PC-3 (cell line): ENCODE measurements at regions not wholly inside any gene's neighbourhood (a gene's known extent, or its start where the extent isn't known, plus 50 kb on each side); places are given as distances from the start of the nearest gene placed in this dataset.

Experiments used
- ATAC-seq: fragments of 200-7000 bp; cut with Tn5 transposase; 2 replicates; pipeline ENCODE4 v1.9.1; 2020; ENCODE audit warnings: mild to moderate bottlenecking, moderate library complexity
- BruUV-seq: library from RNA; stranded (reverse); fragments of 400-500 nt; replicated peaks from 2 replicates; lab custom pipeline; 2021; lab: Mats Ljungman, UMichigan
- CTCF ChIA-PET: fragments of 300-600 bp; sonication (Branson Sonifier 250); formaldehyde crosslinking; loops from one replicate; lab custom pipeline; 2022; ENCODE audit warnings: antibody characterized with exemption; lab: Charles Lee
- POLR2A ChIA-PET: fragments of 300-600 bp; sonication (Branson Sonifier 250); formaldehyde crosslinking; loops from one replicate; lab custom pipeline; 2022; ENCODE audit warnings: antibody characterized with exemption; ENCODE audit not compliant: unreplicated experiment; lab: Charles Lee
- DNase-seq: peaks from one replicate; pipeline ENCODE4 v3.0.0-alpha.2; 2015
- H2AFZ ChIP-seq: fragments of 300-600 bp; sonication (generic); 2 replicates; pipeline ENCODE4 v1.6.0; 2016; ENCODE audit warnings: antibody characterized with exemption, low read length
- H3F3A ChIP-seq: fragments of 300-600 bp; sonication (generic); one replicate; pipeline ENCODE4 v1.6.0; 2017; ENCODE audit warnings: antibody characterized with exemption, low read length, control low read depth, mild to moderate bottlenecking; ENCODE audit not compliant: unreplicated experiment
- H3K27ac ChIP-seq: fragments of 300-600 bp; sonication (generic); 2 replicates; pipeline ENCODE4 v1.5.1; 2016; ENCODE audit warnings: mild to moderate bottlenecking, low read length
- H3K27me3 ChIP-seq: fragments of 300-600 bp; sonication (generic); 2 replicates; pipeline ENCODE4 v1.6.1; 2016; ENCODE audit warnings: low read length, mixed read lengths
- H3K36me3 ChIP-seq: fragments of 300-600 bp; sonication (generic); 2 replicates; pipeline ENCODE4 v1.6.1; 2016; ENCODE audit warnings: low read depth, mixed run types, low read length, mixed read lengths
- H3K4me1 ChIP-seq: fragments of 300-600 bp; sonication (generic); 2 replicates; pipeline ENCODE4 v1.5.1; 2016; ENCODE audit warnings: low read length; ENCODE audit not compliant: insufficient read depth
- H3K4me2 ChIP-seq: fragments of 300-600 bp; sonication (generic); 2 replicates; pipeline ENCODE4 v1.6.0; 2016; ENCODE audit warnings: low read length
- H3K4me3 ChIP-seq: fragments of 300-600 bp; sonication (generic); 2 replicates; pipeline ENCODE4 v1.5.1; 2016; ENCODE audit warnings: mild to moderate bottlenecking, low read length, mixed read lengths
- H3K79me2 ChIP-seq: fragments of 300-600 bp; sonication (generic); 2 replicates; pipeline ENCODE4 v1.6.1; 2017; ENCODE audit warnings: low read length, mixed read lengths
- H3K9ac ChIP-seq: fragments of 300-600 bp; sonication (generic); 2 replicates; pipeline ENCODE4 v1.6.0; 2016; ENCODE audit warnings: mild to moderate bottlenecking, low read length
- H3K9me2 ChIP-seq: fragments of 300-600 bp; sonication (generic); replicated peaks from 2 replicates; pipeline ENCODE4 v1.6.1; 2016; ENCODE audit warnings: mixed run types, low read length, mixed read lengths
- H3K9me3 ChIP-seq: fragments of 300-600 bp; sonication (generic); 2 replicates; pipeline ENCODE4 v1.6.1; 2016; ENCODE audit warnings: low read length, mixed read lengths
- H4K20me1 ChIP-seq: fragments of 300-600 bp; sonication (generic); 2 replicates; pipeline ENCODE4 v1.6.1; 2016; ENCODE audit warnings: low read length, mixed read lengths
- EZH2 ChIP-seq: fragments of 300-600 bp; sonication (generic); IDR thresholded peaks from one replicate; pipeline ENCODE4 v1.6.1; 2017; ENCODE audit warnings: antibody characterized with exemption, mild to moderate bottlenecking, low read length; ENCODE audit not compliant: unreplicated experiment
- EZH2phosphoT487 ChIP-seq: fragments of 300-600 bp; sonication (generic); IDR thresholded peaks from 2 replicates; pipeline ENCODE4 v1.6.1; 2018; ENCODE audit warnings: mild to moderate bottlenecking, antibody characterized with exemption, low read length, borderline replicate concordance
- intact Hi-C: fragments of 100-400 bp; cut with micrococcal nuclease; formaldehyde crosslinking; loops from 2 replicates; pipeline ENCODE4 v1.9.0; 2023
- TF ChIP-seq, protein P1 (sequence below): fragments of 300-600 bp; sonication (generic); conservative IDR thresholded peaks from 2 replicates; pipeline ENCODE4 v1.5.1; 2017; ENCODE audit warnings: antibody characterized with exemption, low read depth, mild to moderate bottlenecking, low read length

- no peaks in the 10 kb centered on the region for H4K20me1 ChIP-seq
- BruUV-seq: TSS peak; percentile 98
- ATAC-seq (peak; percentile 79), DNase-seq (peak; percentile 81)
- peak overlapping the region; percentile 59 for H3K4me3 ChIP-seq
- intact Hi-C loops: no loop called here
- H3K36me3 ChIP-seq: peaks cover 2% of the 10 kb centered on the region; the same call in 1 of the 2 replicates
- ChIA-PET POLR2A (interaction anchor here (0.6 kb wide), 1 partner anchor 258 kb away, joined by 3 read pairs; no protein-coding TSS in a partner anchor), CTCF (interaction anchor here (0.5 kb wide), 1 partner anchor 67 kb away, joined by 3 read pairs; no protein-coding TSS in a partner anchor)
- peak overlapping the region; percentile 96 for H3K27ac ChIP-seq
- H3K4me1 ChIP-seq: peaks cover 17% of the 10 kb centered on the region
- no peaks in the 10 kb centered on the region for H3K9me2 ChIP-seq
- H3K4me2 ChIP-seq: peak overlapping the region; percentile 82
- peak overlapping the region; percentile 68 for H2AFZ ChIP-seq
- peak overlapping the region; percentile 73 for H3K9ac ChIP-seq
- no peaks in the 10 kb centered on the region for H3F3A ChIP-seq
- H3K79me2 ChIP-seq: peaks cover 43% of the 10 kb centered on the region
- H3K9me3 ChIP-seq: no peaks in the 10 kb centered on the region
- no peak for TF ChIP-seq EZH2
- TF ChIP-seq, protein P1, sequence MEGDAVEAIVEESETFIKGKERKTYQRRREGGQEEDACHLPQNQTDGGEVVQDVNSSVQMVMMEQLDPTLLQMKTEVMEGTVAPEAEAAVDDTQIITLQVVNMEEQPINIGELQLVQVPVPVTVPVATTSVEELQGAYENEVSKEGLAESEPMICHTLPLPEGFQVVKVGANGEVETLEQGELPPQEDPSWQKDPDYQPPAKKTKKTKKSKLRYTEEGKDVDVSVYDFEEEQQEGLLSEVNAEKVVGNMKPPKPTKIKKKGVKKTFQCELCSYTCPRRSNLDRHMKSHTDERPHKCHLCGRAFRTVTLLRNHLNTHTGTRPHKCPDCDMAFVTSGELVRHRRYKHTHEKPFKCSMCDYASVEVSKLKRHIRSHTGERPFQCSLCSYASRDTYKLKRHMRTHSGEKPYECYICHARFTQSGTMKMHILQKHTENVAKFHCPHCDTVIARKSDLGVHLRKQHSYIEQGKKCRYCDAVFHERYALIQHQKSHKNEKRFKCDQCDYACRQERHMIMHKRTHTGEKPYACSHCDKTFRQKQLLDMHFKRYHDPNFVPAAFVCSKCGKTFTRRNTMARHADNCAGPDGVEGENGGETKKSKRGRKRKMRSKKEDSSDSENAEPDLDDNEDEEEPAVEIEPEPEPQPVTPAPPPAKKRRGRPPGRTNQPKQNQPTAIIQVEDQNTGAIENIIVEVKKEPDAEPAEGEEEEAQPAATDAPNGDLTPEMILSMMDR: no peak
- TF ChIP-seq EZH2phosphoT487: no peak
- no peaks in the 10 kb centered on the region for H3K27me3 ChIP-seq
These were observed 146.2 kb downstream of the TBX18 start for GRCh38 chr6:84618046-84618752.

- POLR2A ChIA-PET: no interaction called here
- intact Hi-C loops: no loop called here
- no TSS peak for BruUV-seq
These were observed 148.4 kb downstream of the TBX18 start for GRCh38 chr6:84615987-84616386.

More at GRCh38 chr6:84615987-84616386, 148.4 kb downstream of the TBX18 start:
- Histone ChIP-seq H3K9me3 (no peaks in the 10 kb centered on the region), H3K9ac (no peak overlapping the region), H3K9me2 (no peaks in the 10 kb centered on the region), H3K36me3 (no peaks in the 10 kb centered on the region), H3K4me3 (no peak overlapping the region), H3F3A (no peaks in the 10 kb centered on the region), H3K27ac (no peak overlapping the region), H2AFZ (no peak overlapping the region), H3K79me2 (peaks cover 26% of the 10 kb centered on the region), H3K4me1 (peaks cover 17% of the 10 kb centered on the region), H3K4me2 (no peak overlapping the region), H3K27me3 (no peaks in the 10 kb centered on the region), H4K20me1 (no peaks in the 10 kb centered on the region)
- no peak for ATAC-seq
- DNase-seq: no peak
- TF ChIP-seq EZH2: no peak
- no peak for TF ChIP-seq EZH2phosphoT487
- TF ChIP-seq, protein P1: no peak
- CTCF ChIA-PET: no interaction called here
